ENCODE measurements at regions not wholly inside any gene's neighbourhood (a gene's known extent, or its start where the extent isn't known, plus 50 kb on each side); places are given as distances from the start of the nearest gene placed in this dataset.

DNA sequence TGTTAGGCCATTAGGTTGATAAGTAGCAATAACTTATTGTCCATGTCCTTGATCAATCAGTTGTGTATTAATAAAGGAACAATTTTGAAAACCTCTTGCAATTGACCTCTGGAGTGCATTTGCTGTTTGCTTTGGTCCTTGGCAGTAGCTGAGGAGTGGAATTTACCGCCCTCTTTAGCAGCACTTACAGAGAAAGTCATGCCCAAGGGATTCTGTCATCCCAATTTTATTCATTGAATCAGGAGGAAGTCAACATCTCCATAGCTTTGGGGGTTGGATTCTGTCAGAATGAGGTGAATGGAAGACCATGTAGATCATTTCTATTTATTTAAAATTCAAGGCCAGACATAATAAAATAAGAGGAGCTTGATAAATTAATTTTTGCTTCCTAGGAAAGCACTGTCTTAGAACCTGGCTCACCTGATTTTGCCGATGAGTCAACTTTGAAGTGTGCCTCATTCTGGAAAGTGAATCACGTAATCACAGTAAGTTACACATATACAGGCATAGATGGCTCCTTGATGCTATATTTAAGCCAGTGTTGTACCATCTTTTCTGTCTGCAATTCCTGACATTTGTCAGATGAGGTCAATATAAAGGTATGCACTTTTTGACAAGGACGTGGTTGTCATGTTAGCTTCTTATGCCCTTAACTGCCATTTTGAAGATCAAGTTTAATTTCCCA lies 128.7 kb upstream of the MLIP start:
- no peak for DNase-seq
- H3K4me3 ChIP-seq (ENCODE audit: low read depth in 2 of 2, low read length in 1 of 2) = no peak overlapping the region
- peaks cover 8% of the 10 kb centered on the region for H3F3A ChIP-seq (replicated peaks; ENCODE audit: insufficient read depth)
- no peak overlapping the region for H3K4me2 ChIP-seq
- no peaks in the 10 kb centered on the region for H3K79me2 ChIP-seq (ENCODE audit: insufficient read depth)
- H3K4me1 ChIP-seq (ENCODE audit: control insufficient read depth in 1 of 2, insufficient read depth in 2 of 2, low read depth in 1 of 2, low read length in 1 of 2) = peaks cover 6 to 17% of the 10 kb centered on the region in 2 experiments
- no peaks in the 10 kb centered on the region for H3K9me3 ChIP-seq
- WGBS (ENCODE audit: low lambda C conversion rate) = 28% methylated on average over 4 of the region's 4 CpGs
- CTCF ChIA-PET = no interaction called here
- no peak for TF ChIP-seq GABPA (IDR thresholded peaks at IDR 0.05; ENCODE audit: low read depth)
- TF ChIP-seq SMC3 (IDR thresholded peaks at IDR 0.05; ENCODE audit: low read depth, low read length) = no peak
- TF ChIP-seq RAD21 (IDR thresholded peaks at IDR 0.05; ENCODE audit: low read length) = no peak
- no peak for TF ChIP-seq GATA2 (CRISPR knock-in tag; IDR thresholded peaks at IDR 0.05)
- no peak for TF ChIP-seq ZBTB33 (IDR thresholded peaks at IDR 0.05; ENCODE audit: borderline replicate concordance, low read depth)
- TF ChIP-seq, protein P1, sequence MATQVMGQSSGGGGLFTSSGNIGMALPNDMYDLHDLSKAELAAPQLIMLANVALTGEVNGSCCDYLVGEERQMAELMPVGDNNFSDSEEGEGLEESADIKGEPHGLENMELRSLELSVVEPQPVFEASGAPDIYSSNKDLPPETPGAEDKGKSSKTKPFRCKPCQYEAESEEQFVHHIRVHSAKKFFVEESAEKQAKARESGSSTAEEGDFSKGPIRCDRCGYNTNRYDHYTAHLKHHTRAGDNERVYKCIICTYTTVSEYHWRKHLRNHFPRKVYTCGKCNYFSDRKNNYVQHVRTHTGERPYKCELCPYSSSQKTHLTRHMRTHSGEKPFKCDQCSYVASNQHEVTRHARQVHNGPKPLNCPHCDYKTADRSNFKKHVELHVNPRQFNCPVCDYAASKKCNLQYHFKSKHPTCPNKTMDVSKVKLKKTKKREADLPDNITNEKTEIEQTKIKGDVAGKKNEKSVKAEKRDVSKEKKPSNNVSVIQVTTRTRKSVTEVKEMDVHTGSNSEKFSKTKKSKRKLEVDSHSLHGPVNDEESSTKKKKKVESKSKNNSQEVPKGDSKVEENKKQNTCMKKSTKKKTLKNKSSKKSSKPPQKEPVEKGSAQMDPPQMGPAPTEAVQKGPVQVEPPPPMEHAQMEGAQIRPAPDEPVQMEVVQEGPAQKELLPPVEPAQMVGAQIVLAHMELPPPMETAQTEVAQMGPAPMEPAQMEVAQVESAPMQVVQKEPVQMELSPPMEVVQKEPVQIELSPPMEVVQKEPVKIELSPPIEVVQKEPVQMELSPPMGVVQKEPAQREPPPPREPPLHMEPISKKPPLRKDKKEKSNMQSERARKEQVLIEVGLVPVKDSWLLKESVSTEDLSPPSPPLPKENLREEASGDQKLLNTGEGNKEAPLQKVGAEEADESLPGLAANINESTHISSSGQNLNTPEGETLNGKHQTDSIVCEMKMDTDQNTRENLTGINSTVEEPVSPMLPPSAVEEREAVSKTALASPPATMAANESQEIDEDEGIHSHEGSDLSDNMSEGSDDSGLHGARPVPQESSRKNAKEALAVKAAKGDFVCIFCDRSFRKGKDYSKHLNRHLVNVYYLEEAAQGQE (IDR thresholded peaks at IDR 0.05; ENCODE audit: low read depth, low read length) = no peak
- no peak for TF ChIP-seq TCF12 (IDR thresholded peaks at IDR 0.05)
- POLR2A ChIA-PET = no interaction called here
- H3K27me3 ChIP-seq (ENCODE audit: insufficient read depth) = no peaks in the 10 kb centered on the region; the same call in 1 of the 2 replicates
- no peak overlapping the region for H2AFZ ChIP-seq (ENCODE audit: low read depth)
- H3K9me2 ChIP-seq = no peaks in the 10 kb centered on the region
- no peak overlapping the region for H3K9ac ChIP-seq
- H3K36me3 ChIP-seq (replicated peaks in 1 of 2; ENCODE audit: control insufficient read depth in 1 of 2, insufficient read depth in 2 of 2, low read length in 1 of 2) = no peaks in the 10 kb centered on the region
- H3K27ac ChIP-seq (ENCODE audit: low read depth in 2 of 2, low read length in 1 of 2) = no peak overlapping the region
- no peaks in the 10 kb centered on the region for H4K20me1 ChIP-seq (ENCODE audit: insufficient read depth)

- ChIA-PET CTCF (no interaction called here), POLR2A (no interaction called here)
- Histone ChIP-seq H3K27ac (ENCODE audit: low read depth in 2 of 2, low read length in 1 of 2) (peak overlapping the region in 1 of 2 experiments; percentile 53; a peak in 1 of 4 replicates), H2AFZ (ENCODE audit: low read depth) (no peak overlapping the region), H3K27me3 (ENCODE audit: insufficient read depth) (no peaks in the 10 kb centered on the region; the same call in 1 of the 2 replicates), H3K9me3 (no peaks in the 10 kb centered on the region), H3K79me2 (ENCODE audit: insufficient read depth) (no peaks in the 10 kb centered on the region), H3F3A (replicated peaks; ENCODE audit: insufficient read depth) (peaks cover 8% of the 10 kb centered on the region), H3K4me1 (ENCODE audit: control insufficient read depth in 1 of 2, insufficient read depth in 2 of 2, low read depth in 1 of 2, low read length in 1 of 2) (peaks cover 6 to 17% of the 10 kb centered on the region in 2 experiments), H3K9ac (no peak overlapping the region), H3K4me3 (ENCODE audit: low read depth in 2 of 2, low read length in 1 of 2) (no peak overlapping the region), H4K20me1 (ENCODE audit: insufficient read depth) (no peaks in the 10 kb centered on the region), H3K4me2 (no peak overlapping the region), H3K9me2 (no peaks in the 10 kb centered on the region), H3K36me3 (replicated peaks in 1 of 2; ENCODE audit: control insufficient read depth in 1 of 2, insufficient read depth in 2 of 2, low read length in 1 of 2) (no peaks in the 10 kb centered on the region)
- no peak for DNase-seq
- 8% methylated on average over 1 of the region's 1 CpG for WGBS (ENCODE audit: low lambda C conversion rate)
- TF ChIP-seq, protein P2, sequence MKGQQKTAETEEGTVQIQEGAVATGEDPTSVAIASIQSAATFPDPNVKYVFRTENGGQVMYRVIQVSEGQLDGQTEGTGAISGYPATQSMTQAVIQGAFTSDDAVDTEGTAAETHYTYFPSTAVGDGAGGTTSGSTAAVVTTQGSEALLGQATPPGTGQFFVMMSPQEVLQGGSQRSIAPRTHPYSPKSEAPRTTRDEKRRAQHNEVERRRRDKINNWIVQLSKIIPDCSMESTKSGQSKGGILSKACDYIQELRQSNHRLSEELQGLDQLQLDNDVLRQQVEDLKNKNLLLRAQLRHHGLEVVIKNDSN (IDR thresholded peaks at IDR 0.05; ENCODE audit: borderline replicate concordance, low read depth) = no peak
- TF ChIP-seq RCOR1 (IDR thresholded peaks at IDR 0.05; ENCODE audit: low read length) (no peak), IRF3 (IDR thresholded peaks at IDR 0.05; ENCODE audit: low read depth, low read length) (no peak), POLR2AphosphoS5 (IDR thresholded peaks at IDR 0.05; ENCODE audit: low read depth, low read length) (no peak), NRF1 (IDR thresholded peaks at IDR 0.05; ENCODE audit: low read depth, low read length) (no peak), SIN3A (IDR thresholded peaks at IDR 0.05; ENCODE audit: borderline replicate concordance, low read depth, low read length) (no peak), PBX3 (IDR thresholded peaks at IDR 0.05) (no peak), MEF2A (IDR thresholded peaks at IDR 0.05; ENCODE audit: borderline replicate concordance, low read depth) (no peak), FOSL2 (IDR thresholded peaks at IDR 0.05; ENCODE audit: borderline replicate concordance, low read depth) (no peak), GABPA (IDR thresholded peaks at IDR 0.05; ENCODE audit: low read depth) (no peak)
- TF ChIP-seq, protein P3, sequence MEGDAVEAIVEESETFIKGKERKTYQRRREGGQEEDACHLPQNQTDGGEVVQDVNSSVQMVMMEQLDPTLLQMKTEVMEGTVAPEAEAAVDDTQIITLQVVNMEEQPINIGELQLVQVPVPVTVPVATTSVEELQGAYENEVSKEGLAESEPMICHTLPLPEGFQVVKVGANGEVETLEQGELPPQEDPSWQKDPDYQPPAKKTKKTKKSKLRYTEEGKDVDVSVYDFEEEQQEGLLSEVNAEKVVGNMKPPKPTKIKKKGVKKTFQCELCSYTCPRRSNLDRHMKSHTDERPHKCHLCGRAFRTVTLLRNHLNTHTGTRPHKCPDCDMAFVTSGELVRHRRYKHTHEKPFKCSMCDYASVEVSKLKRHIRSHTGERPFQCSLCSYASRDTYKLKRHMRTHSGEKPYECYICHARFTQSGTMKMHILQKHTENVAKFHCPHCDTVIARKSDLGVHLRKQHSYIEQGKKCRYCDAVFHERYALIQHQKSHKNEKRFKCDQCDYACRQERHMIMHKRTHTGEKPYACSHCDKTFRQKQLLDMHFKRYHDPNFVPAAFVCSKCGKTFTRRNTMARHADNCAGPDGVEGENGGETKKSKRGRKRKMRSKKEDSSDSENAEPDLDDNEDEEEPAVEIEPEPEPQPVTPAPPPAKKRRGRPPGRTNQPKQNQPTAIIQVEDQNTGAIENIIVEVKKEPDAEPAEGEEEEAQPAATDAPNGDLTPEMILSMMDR (IDR thresholded peaks at IDR 0.05) = no peak
These were observed 127.9 kb upstream of the MLIP start for GRCh38 chr6:53983301-53983700.
